KOPT-K1 (cell line): ENCODE measurements at regions not wholly inside any gene's neighbourhood (a gene's known extent, or its start where the extent isn't known, plus 50 kb on each side); places are given as distances from the start of the nearest gene placed in this dataset.

Experiments used
- H3K27ac ChIP-seq: fragments of 200-600 bp; sonication (generic); 2 replicates; pipeline ENCODE4 v1.5.1; 2016; ENCODE audit warnings: antibody characterized with exemption, mild to moderate bottlenecking, low read depth, low read length; ENCODE audit not compliant: poor library complexity, severe bottlenecking
- H3K36me3 ChIP-seq: fragments of 200-600 bp; sonication (generic); 2 replicates; pipeline ENCODE4 v1.5.1; 2017; ENCODE audit warnings: antibody characterized with exemption, mild to moderate bottlenecking, low read length, moderate library complexity; ENCODE audit not compliant: insufficient read depth
- H3K9me3 ChIP-seq: fragments of 200-600 bp; sonication (generic); 2 replicates; pipeline ENCODE4 v1.5.1; 2017; ENCODE audit warnings: antibody characterized with exemption, low read length, mild to moderate bottlenecking; ENCODE audit not compliant: insufficient read depth, poor library complexity, severe bottlenecking

GRCh38 chr10:114753126-114753525 lies 68.5 kb upstream of the FHIP2A start:
- H3K36me3 ChIP-seq: no peaks in the 10 kb centered on the region
- H3K27ac ChIP-seq: no peak overlapping the region
- H3K9me3 ChIP-seq: no peaks in the 10 kb centered on the region

- no peaks in the 10 kb centered on the region for H3K9me3 ChIP-seq
- H3K27ac ChIP-seq: no peak overlapping the region
- no peaks in the 10 kb centered on the region for H3K36me3 ChIP-seq
Observed at GRCh38 chr10:114754445-114755320, 66.9 kb upstream of the FHIP2A start.

- H3K27ac ChIP-seq: no peak overlapping the region
- H3K36me3 ChIP-seq: no peaks in the 10 kb centered on the region
- no peaks in the 10 kb centered on the region for H3K9me3 ChIP-seq
Observed at GRCh38 chr10:114755537-114755936, 66.0 kb upstream of the FHIP2A start.

GRCh38 chr10:114758331-114758730 lies 63.2 kb upstream of the FHIP2A start:
- Histone ChIP-seq H3K9me3 (no peaks in the 10 kb centered on the region), H3K27ac (no peak overlapping the region), H3K36me3 (no peaks in the 10 kb centered on the region)

- Histone ChIP-seq H3K27ac (no peak overlapping the region), H3K9me3 (no peaks in the 10 kb centered on the region)
Observed at GRCh38 chr10:114761205-114762193, 60.1 kb upstream of the FHIP2A start.

GRCh38 chr10:114762811-114763210 lies 58.8 kb upstream of the FHIP2A start:
- Histone ChIP-seq H3K27ac (no peak overlapping the region), H3K36me3 (no peaks in the 10 kb centered on the region)

More at GRCh38 chr10:114761205-114762193, 60.1 kb upstream of the FHIP2A start:
- H3K36me3 ChIP-seq: no peaks in the 10 kb centered on the region

GRCh38 chr10:114764656-114765055 lies 56.9 kb upstream of the FHIP2A start:
- no peaks in the 10 kb centered on the region for H3K36me3 ChIP-seq
- H3K27ac ChIP-seq: no peak overlapping the region
- H3K9me3 ChIP-seq: no peaks in the 10 kb centered on the region

More at GRCh38 chr10:114762811-114763210, 58.8 kb upstream of the FHIP2A start:
- no peaks in the 10 kb centered on the region for H3K9me3 ChIP-seq

- no peaks in the 10 kb centered on the region for H3K9me3 ChIP-seq
- no peak overlapping the region for H3K27ac ChIP-seq
- no peaks in the 10 kb centered on the region for H3K36me3 ChIP-seq
Observed at GRCh38 chr10:114766470-114766869, 55.1 kb upstream of the FHIP2A start.

- Histone ChIP-seq H3K9me3 (no peaks in the 10 kb centered on the region), H3K27ac (no peak overlapping the region), H3K36me3 (no peaks in the 10 kb centered on the region)
Observed at GRCh38 chr10:114767101-114767985, 54.2 kb upstream of the FHIP2A start.

- H3K9me3 ChIP-seq: no peaks in the 10 kb centered on the region
- no peak overlapping the region for H3K27ac ChIP-seq
- H3K36me3 ChIP-seq: no peaks in the 10 kb centered on the region
Observed at GRCh38 chr10:114767986-114768821, 53.4 kb upstream of the FHIP2A start.

- Histone ChIP-seq H3K9me3 (no peaks in the 10 kb centered on the region), H3K36me3 (no peaks in the 10 kb centered on the region), H3K27ac (no peak overlapping the region)
Observed at GRCh38 chr10:114770009-114770408, 51.6 kb upstream of the FHIP2A start.

- no peaks in the 10 kb centered on the region for H3K9me3 ChIP-seq
- H3K27ac ChIP-seq: no peak overlapping the region
- H3K36me3 ChIP-seq: no peaks in the 10 kb centered on the region
Observed at GRCh38 chr10:114771157-114771556, 50.4 kb upstream of the FHIP2A start.

- H3K27ac ChIP-seq: no peak overlapping the region
- H3K36me3 ChIP-seq: no peaks in the 10 kb centered on the region
- H3K9me3 ChIP-seq: no peaks in the 10 kb centered on the region
Observed at GRCh38 chr10:114771749-114772148, 49.8 kb upstream of the FHIP2A start.
